ENCODE measurements at regions not wholly inside any gene's neighbourhood (a gene's known extent, or its start where the extent isn't known, plus 50 kb on each side); places are given as distances from the start of the nearest gene placed in this dataset.

- 77% methylated on average over 2 of the region's 2 CpGs for WGBS (ENCODE audit: low lambda C conversion rate)
- in situ Hi-C loops (cut with HindIII; ENCODE audit: extremely low pct_ligation_motif_present, low pct_unique_long_range_greater_than_20kb), result no loop called here
- H4K20me1 ChIP-seq (ENCODE audit: insufficient read depth, low read length), result no peaks in the 10 kb centered on the region
- no peak overlapping the region for H2AFZ ChIP-seq (ENCODE audit: low read length)
- no peaks in the 10 kb centered on the region for H3K36me3 ChIP-seq (replicated peaks in 1 of 2; ENCODE audit: control insufficient read depth in 1 of 2, insufficient read depth in 2 of 2, low read length in 2 of 2)
- H3K27me3 ChIP-seq (ENCODE audit: control insufficient read depth in 1 of 2, insufficient read depth in 2 of 2, low read length in 2 of 2), result no peaks in the 10 kb centered on the region
- ATAC-seq (no peak), DNase-seq (ENCODE audit: low spot score) (no peak), FAIRE-seq (no peak)
- intact Hi-C loops (cut with micrococcal nuclease; ENCODE audit: unreplicated experiment), result no loop called here
- H3K9me3 ChIP-seq (ENCODE audit: low read length), result no peaks in the 10 kb centered on the region
- BruUV-seq (replicated peaks), result no TSS peak
- H3K4me3 ChIP-seq (replicated peaks in 1 of 3; ENCODE audit: insufficient read depth in 1 of 3, low read depth in 2 of 3, low read length in 3 of 3), result no peak overlapping the region
- POLR2A ChIA-PET, result no interaction called here
- H3K4me2 ChIP-seq (ENCODE audit: low read depth, low read length), result no peak overlapping the region
- no peak overlapping the region for H3K9ac ChIP-seq (ENCODE audit: insufficient read depth, low read depth, low read length)
- TF ChIP-seq NFYB (CRISPR knock-in tag; IDR thresholded peaks at IDR 0.05) (no peak), PLSCR1 (CRISPR knock-in tag; IDR thresholded peaks at IDR 0.05; ENCODE audit: borderline replicate concordance) (no peak), ASH2L (IDR thresholded peaks at IDR 0.05; ENCODE audit: insufficient read length, low read depth, low read length) (no peak), ZNF143 (CRISPR knock-in tag; IDR thresholded peaks at IDR 0.05) (no peak), ZNF317 (CRISPR knock-in tag; IDR thresholded peaks at IDR 0.05) (no peak), SALL1 (CRISPR knock-in tag; IDR thresholded peaks at IDR 0.05) (no peak), ZNF550 (CRISPR knock-in tag; IDR thresholded peaks at IDR 0.05; ENCODE audit: borderline replicate concordance) (no peak)
- no peak overlapping the region for H3K27ac ChIP-seq (ENCODE audit: extremely low read length, insufficient read depth, low read length)
- H3K79me2 ChIP-seq (ENCODE audit: insufficient read depth, low read length), result no peaks in the 10 kb centered on the region
- no peaks in the 10 kb centered on the region for H3K4me1 ChIP-seq (ENCODE audit: insufficient read depth, low read length)
- CTCF ChIA-PET (ENCODE audit: low intra/inter-chr PET ratio, low total read pairs), result no interaction called here
Measured at GRCh38 chr4:56226579-56226978, 160.7 kb downstream of the AASDH start.

- no peak for FAIRE-seq
- Histone ChIP-seq H4K20me1 (ENCODE audit: insufficient read depth, low read length) (no peaks in the 10 kb centered on the region), H3K27me3 (ENCODE audit: control insufficient read depth in 1 of 2, insufficient read depth in 2 of 2, low read length in 2 of 2) (no peaks in the 10 kb centered on the region), H2AFZ (ENCODE audit: low read length) (no peak overlapping the region), H3K4me2 (ENCODE audit: low read depth, low read length) (no peak overlapping the region), H3K27ac (ENCODE audit: extremely low read length, insufficient read depth, low read length) (no peak overlapping the region), H3K79me2 (ENCODE audit: insufficient read depth, low read length) (no peaks in the 10 kb centered on the region), H3K36me3 (replicated peaks in 1 of 2; ENCODE audit: control insufficient read depth in 1 of 2, insufficient read depth in 2 of 2, low read length in 2 of 2) (no peaks in the 10 kb centered on the region), H3K9ac (ENCODE audit: insufficient read depth, low read depth, low read length) (no peak overlapping the region), H3K9me3 (ENCODE audit: low read length) (no peaks in the 10 kb centered on the region), H3K4me3 (replicated peaks in 1 of 3; ENCODE audit: insufficient read depth in 1 of 3, low read depth in 2 of 3, low read length in 3 of 3) (no peak overlapping the region), H3K4me1 (ENCODE audit: insufficient read depth, low read length) (peaks cover under 1% of the 10 kb centered on the region)
- WGBS (ENCODE audit: low lambda C conversion rate), result 96% methylated on average over 1 of the region's 1 CpG
- TF ChIP-seq ZFP36L2 (CRISPR knock-in tag; IDR thresholded peaks at IDR 0.05) (no peak), ZNF44 (CRISPR knock-in tag; IDR thresholded peaks at IDR 0.05) (no peak), ZNF17 (CRISPR knock-in tag; IDR thresholded peaks at IDR 0.05) (no peak), MXI1 (IDR thresholded peaks at IDR 0.05; ENCODE audit: borderline replicate concordance, low read depth, low read length) (no peak), ZNF335 (CRISPR knock-in tag; IDR thresholded peaks at IDR 0.05) (no peak), STAT5B (CRISPR knock-in tag; IDR thresholded peaks at IDR 0.05) (no peak), GLI4 (CRISPR knock-in tag; IDR thresholded peaks at IDR 0.05; ENCODE audit: borderline replicate concordance) (no peak), NONO (IDR thresholded peaks at IDR 0.05) (no peak), NONO (CRISPR knock-in tag; conservative IDR thresholded peaks at IDR 0.05) (no peak), ZBTB8A (CRISPR knock-in tag; IDR thresholded peaks at IDR 0.05; ENCODE audit: borderline replicate concordance, low read depth) (no peak)
- DNase-seq (ENCODE audit: low spot score), result no peak
- BruUV-seq (replicated peaks), result no TSS peak
- in situ Hi-C loops (cut with HindIII; ENCODE audit: extremely low pct_ligation_motif_present, low pct_unique_long_range_greater_than_20kb) (no loop called here), intact Hi-C loops (cut with micrococcal nuclease; ENCODE audit: unreplicated experiment) (no loop called here)
- ChIA-PET POLR2A (no interaction called here), CTCF (ENCODE audit: low intra/inter-chr PET ratio, low total read pairs) (no interaction called here)
- ATAC-seq, result no peak
Measured at GRCh38 chr4:56224641-56225040, 162.7 kb downstream of the AASDH start.

Measured in HepG2 (cell line).